GM20000 (cell line): ENCODE measurements at regions not wholly inside any gene's neighbourhood (a gene's known extent, or its start where the extent isn't known, plus 50 kb on each side); places are given as distances from the start of the nearest gene placed in this dataset.

Experiments used
- DNase-seq: peaks from one replicate; pipeline ENCODE4 v3.0.0; 2012; ENCODE audit warnings: low spot score
- CTCF ChIP-seq: IDR thresholded peaks from 2 replicates; pipeline ENCODE4 v1.5.1; 2012; ENCODE audit warnings: mild to moderate bottlenecking, control low read depth; ENCODE audit errors: extremely low read depth, missing control alignments

GRCh38 chr7:142371586-142372377 is 113.9 kb upstream of the PRSS58 start:
- TF ChIP-seq CTCF, result no peak
- no peak for DNase-seq

- TF ChIP-seq CTCF, result no peak
- DNase-seq, result no peak
Measured at GRCh38 chr7:142365410-142365842, 107.6 kb upstream of the PRSS58 start.

- no peak for DNase-seq
- TF ChIP-seq CTCF, result no peak
Measured at GRCh38 chr7:142364551-142364950, 106.7 kb upstream of the PRSS58 start.

- TF ChIP-seq CTCF, result no peak
- DNase-seq, result no peak
Measured at GRCh38 chr7:142362349-142362748, 104.5 kb upstream of the PRSS58 start.

GRCh38 chr7:142359694-142360279 is 101.9 kb upstream of the PRSS58 start:
- TF ChIP-seq CTCF, result no peak
- DNase-seq, result no peak

GRCh38 chr7:142357953-142358520 is 100.2 kb upstream of the PRSS58 start:
- peak; percentile 89 for TF ChIP-seq CTCF
- DNase-seq, result peak; percentile 49

GRCh38 chr7:142356166-142356565 is 98.3 kb upstream of the PRSS58 start:
- no peak for DNase-seq
- TF ChIP-seq CTCF, result no peak
